K562 (cell line): ENCODE measurements at regions not wholly inside any gene's neighbourhood (a gene's known extent, or its start where the extent isn't known, plus 50 kb on each side); places are given as distances from the start of the nearest gene placed in this dataset.

Source experiments
- ETS2 ChIP-seq: IDR thresholded peaks from 2 replicates; pipeline ENCODE4 v1.6.1; 2016; ENCODE audit warnings: borderline replicate concordance, missing genetic modification characterization, mild to moderate bottlenecking, moderate library complexity, missing compliant biosample characterization; ENCODE audit not compliant: poor library complexity, severe bottlenecking
- FIP1L1 ChIP-seq: fragments of 200-400 bp; formaldehyde crosslinking; IDR thresholded peaks from 2 replicates; pipeline ENCODE4 v1.6.1; 2018; ENCODE audit warnings: mild to moderate bottlenecking, low read depth, low read length; ENCODE audit not compliant: poor library complexity, severe bottlenecking
- HOMEZ ChIP-seq: fragments of 250-450 bp; sonication (Bioruptor Pico); IDR thresholded peaks from 2 replicates; pipeline ENCODE4 v1.4.0; 2020; ENCODE audit warnings: mild to moderate bottlenecking, moderate library complexity
- HSF4 ChIP-seq: fragments of 250-450 bp; sonication (Bioruptor Pico); IDR thresholded peaks from 2 replicates; pipeline ENCODE4 v2.1.2; 2022; ENCODE audit warnings: mild to moderate bottlenecking, moderate library complexity, borderline replicate concordance
- ZBTB26 ChIP-seq: fragments of 450-650 bp; formaldehyde crosslinking; IDR thresholded peaks from 2 replicates; pipeline ENCODE4 v1.4.0; 2022; ENCODE audit warnings: missing genetic modification characterization
- ZBTB34 ChIP-seq: fragments of 250-450 bp; sonication (Bioruptor Pico); IDR thresholded peaks from 2 replicates; pipeline ENCODE4 v1.8.0; 2021; ENCODE audit warnings: mild to moderate bottlenecking, moderate library complexity
- ZNF780A ChIP-seq: fragments of 250-450 bp; sonication (Bioruptor Pico); IDR thresholded peaks from 2 replicates; pipeline ENCODE4 v1.5.0; 2021; ENCODE audit warnings: mild to moderate bottlenecking

GRCh38 chr16:54511222-54511731 lies 224.7 kb upstream of the IRX3 start (continued):
- TF ChIP-seq ZBTB26 (CRISPR knock-in tag), result no peak
- TF ChIP-seq ZBTB34 (CRISPR knock-in tag), result no peak
- TF ChIP-seq ETS2 (tag), result no peak
- TF ChIP-seq FIP1L1, result no peak
- no peak for TF ChIP-seq HSF4
- no peak for TF ChIP-seq HOMEZ
- TF ChIP-seq ZNF780A, result no peak
